NCI-H187 (cell line): ENCODE measurements at regions not wholly inside any gene's neighbourhood (a gene's known extent, or its start where the extent isn't known, plus 50 kb on each side); places are given as distances from the start of the nearest gene placed in this dataset.
"Not testable (repeated sequence)": the region's sequence is repeated elsewhere in the genome, so short reads cannot be mapped to it uniquely, and the experiment has no call there.

Experiments used
- DNase-seq, 2 experiments: peaks; one replicate each; lab custom pipeline; 2025; lab: John Stamatoyannopoulos, UW

GRCh38 chr7:65251851-65252620, 121.6 kb upstream of the ZNF92 start:
- peak; percentile 85 to 94 for DNase-seq

- peak; percentile 48 to 76 for DNase-seq
Observed at GRCh38 chr7:65250697-65251395, 122.8 kb upstream of the ZNF92 start.

GRCh38 chr7:65250216-65250615, 123.4 kb upstream of the ZNF92 start:
- DNase-seq = no peak

- DNase-seq = no peak
Observed at GRCh38 chr7:65247491-65247890, 126.2 kb upstream of the ZNF92 start.

- no peak for DNase-seq
Observed at GRCh38 chr7:65239707-65240352, 133.8 kb upstream of the ZNF92 start.

DNA sequence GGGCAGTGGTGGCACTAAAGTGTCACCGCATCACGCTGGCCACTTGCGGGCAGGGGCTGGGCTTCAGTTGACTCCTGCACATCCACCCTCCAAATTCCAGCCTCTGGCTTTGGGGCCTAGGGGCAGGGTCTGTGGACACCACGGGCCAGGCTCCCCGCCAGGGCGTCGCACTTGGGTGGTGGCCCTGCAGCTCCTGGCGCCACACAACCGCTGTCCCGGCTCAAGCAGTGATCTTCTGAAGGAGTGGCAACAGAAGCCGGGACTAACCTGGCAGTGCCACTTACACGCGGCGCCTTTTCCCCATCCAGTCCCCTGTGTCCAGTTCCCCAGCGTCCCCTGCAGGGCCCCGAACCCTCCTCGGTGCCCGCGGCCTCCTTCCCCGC, 134.3 kb upstream of the ZNF92 start:
- no peak for DNase-seq

- no peak for DNase-seq
Observed at GRCh38 chr7:65238785-65239184, 134.9 kb upstream of the ZNF92 start.

DNA sequence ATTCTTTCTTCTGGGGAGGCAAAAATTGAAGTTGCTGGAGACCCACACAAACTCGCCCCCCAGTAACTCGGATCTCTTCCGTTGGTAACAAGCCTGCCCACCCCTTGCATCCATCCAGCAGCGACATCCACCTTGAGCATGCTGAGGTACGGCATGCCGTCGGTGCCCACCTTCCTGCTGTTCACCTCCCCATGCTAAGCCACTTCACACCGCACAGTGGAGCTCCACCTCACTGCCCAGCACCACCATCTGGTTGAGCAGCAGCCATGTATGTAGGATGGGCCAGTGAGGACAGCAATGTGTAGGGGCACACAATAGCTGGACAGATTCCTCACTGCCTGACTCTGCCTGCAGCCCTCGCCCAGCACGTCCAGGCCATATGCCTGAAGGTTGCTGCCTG, 138.1 kb upstream of the ZNF92 start:
- no peak for DNase-seq

DNA sequence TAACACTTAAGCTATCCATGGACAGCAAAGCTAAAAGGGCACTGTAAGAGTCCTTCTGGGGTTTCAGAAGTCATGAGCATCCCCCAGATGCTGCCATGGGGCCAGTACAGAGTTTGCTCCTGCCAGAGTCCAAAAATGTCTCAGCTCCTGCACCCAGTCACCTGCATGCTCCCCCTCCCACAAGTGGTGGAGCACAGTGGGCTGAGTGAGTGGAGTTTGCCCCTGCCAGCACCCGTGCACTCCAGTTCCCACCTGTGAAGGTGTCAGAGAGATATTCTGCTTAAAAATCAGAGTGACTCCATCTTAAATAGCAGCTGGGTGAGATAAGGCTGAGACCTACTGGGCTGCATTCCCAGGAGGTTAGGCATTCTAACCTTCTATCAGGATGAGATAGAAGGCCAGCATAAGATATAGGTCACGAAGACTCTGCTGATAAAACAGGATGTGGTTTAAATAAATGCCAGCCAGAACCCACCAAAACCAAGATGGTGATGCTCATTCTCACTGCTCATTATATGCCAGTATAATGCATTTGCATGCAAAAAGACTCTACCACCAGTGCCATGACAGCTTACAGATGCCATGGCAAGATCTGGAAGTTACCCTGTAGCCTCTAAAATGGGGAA, 140.1 kb upstream of the ZNF92 start:
- no peak for DNase-seq

- DNase-seq = no peak
Observed at GRCh38 chr7:65230231-65230630, 143.4 kb upstream of the ZNF92 start.

- no peak for DNase-seq
Observed at GRCh38 chr7:65225422-65226006, 148.1 kb upstream of the ZNF92 start.

DNA sequence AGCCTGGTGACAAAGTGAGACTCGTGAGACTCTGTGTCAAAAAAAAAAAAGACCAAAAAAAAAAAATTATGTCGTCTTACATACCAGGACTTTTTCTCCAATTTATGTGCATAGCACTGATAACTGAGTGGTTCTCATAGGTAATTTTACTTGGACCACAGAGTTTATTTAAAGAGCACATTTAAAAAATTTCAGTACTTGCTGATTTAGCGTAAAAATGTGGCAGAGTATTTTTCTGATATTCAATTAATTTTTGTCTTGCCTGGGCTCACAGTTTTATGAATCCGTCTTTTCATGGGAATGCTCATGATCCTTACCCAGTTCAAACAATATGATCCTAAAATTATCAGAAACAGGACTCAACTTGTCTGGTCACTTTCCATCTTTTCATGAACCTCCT, 151.0 kb upstream of the ZNF92 start:
- no peak for DNase-seq

DNA sequence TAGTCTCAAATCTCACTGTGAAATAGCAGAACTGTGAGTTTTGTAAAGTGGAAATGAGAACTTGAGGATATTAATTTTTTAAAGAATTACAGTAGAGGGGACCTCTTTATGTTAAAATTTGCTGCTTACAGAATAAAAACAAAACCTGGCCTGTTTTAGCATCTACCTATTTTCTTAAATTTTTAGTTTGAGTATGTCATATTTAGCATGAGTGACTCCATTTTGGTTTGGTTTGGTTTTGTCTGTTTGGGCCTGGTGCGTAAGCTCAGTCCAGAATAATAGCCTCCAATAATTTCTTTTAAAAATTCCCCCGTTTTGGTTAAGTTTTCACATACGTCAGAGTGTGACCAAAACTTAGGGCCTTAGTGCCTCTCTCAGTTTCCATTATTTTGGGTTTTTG, 152.0 kb upstream of the ZNF92 start:
- DNase-seq = no peak

GRCh38 chr7:65219623-65220022, 154.0 kb upstream of the ZNF92 start:
- DNase-seq = no peak

- peak; percentile 64 to 85 for DNase-seq
Observed at GRCh38 chr7:65216469-65216868, 157.2 kb upstream of the ZNF92 start.

GRCh38 chr7:65213260-65213659, 160.4 kb upstream of the ZNF92 start:
- not testable (repeated sequence) for DNase-seq

GRCh38 chr7:65199221-65199620, 174.4 kb upstream of the ZNF92 start:
- not testable (repeated sequence) for DNase-seq

GRCh38 chr7:65193334-65194058, 180.2 kb upstream of the ZNF92 start:
- not testable (repeated sequence) for DNase-seq

- DNase-seq = not testable (repeated sequence)
Observed at GRCh38 chr7:65177041-65177440, 170.6 kb upstream of the ERV3-1 start.

DNA sequence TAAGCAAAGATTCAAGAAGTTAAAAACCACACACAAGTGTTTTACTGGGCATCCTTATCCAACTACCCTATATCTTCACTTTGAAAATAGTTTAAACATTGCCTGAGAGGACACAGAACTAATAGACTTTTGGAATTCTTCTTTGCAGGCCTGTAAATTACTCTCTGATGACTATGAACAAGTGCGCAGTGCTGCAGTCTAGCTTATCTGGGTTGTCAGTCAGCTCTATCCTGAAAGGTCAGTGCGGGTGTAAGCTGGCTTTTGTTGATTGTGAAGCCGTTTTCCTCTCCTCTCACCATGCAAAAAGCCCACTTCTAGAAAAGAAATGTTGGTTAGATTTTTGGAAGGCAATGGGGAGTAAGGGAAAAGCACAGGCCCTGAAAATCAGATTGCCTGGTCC, 143.6 kb upstream of the ERV3-1 start:
- not testable (repeated sequence) for DNase-seq

GRCh38 chr7:65146118-65146914, 139.8 kb upstream of the ERV3-1 start:
- DNase-seq = not testable (repeated sequence)
